BLaER1 treated with 17β-estradiol and CSF1 and Interleukin-3, amounts not matched to agents 10 nM and 100 nM (cell line): ENCODE measurements at regions not wholly inside any gene's neighbourhood (a gene's known extent, or its start where the extent isn't known, plus 50 kb on each side); places are given as distances from the start of the nearest gene placed in this dataset.
"Not testable (repeated sequence)": the region's sequence is repeated elsewhere in the genome, so short reads cannot be mapped to it uniquely, and the experiment has no call there.

Source experiments
- H3K27ac ChIP-seq, 11 experiments: shearing (Covaris generic); formaldehyde crosslinking; 2 replicates each; pipeline ENCODE4 v1.8.1; 2022
- H3K27me3 ChIP-seq, 11 experiments: shearing (Covaris generic); formaldehyde crosslinking; 2 replicates each; pipeline ENCODE4 v1.8.1; 2022
- H3K36me3 ChIP-seq, 11 experiments: shearing (Covaris generic); formaldehyde crosslinking; 2 replicates each; pipeline ENCODE4 v1.8.1; 2022
- H3K4me1 ChIP-seq, 10 experiments: shearing (Covaris generic); formaldehyde crosslinking; 2 replicates each; pipeline ENCODE4 v1.8.1; 2022
- H3K4me2 ChIP-seq, 11 experiments: shearing (Covaris generic); formaldehyde crosslinking; 2 replicates each; pipeline ENCODE4 v1.8.1; 2022
- H3K4me3 ChIP-seq, 10 experiments: shearing (Covaris generic); formaldehyde crosslinking; 2 replicates each; pipeline ENCODE4 v1.8.1; 2022
- H3K9ac ChIP-seq, 11 experiments: shearing (Covaris generic); formaldehyde crosslinking; 2 replicates each; pipeline ENCODE4 v1.8.1; 2022
- H3K9me3 ChIP-seq, 11 experiments: shearing (Covaris generic); formaldehyde crosslinking; replicated peaks in 1 of 11; 2 replicates each; pipeline ENCODE4 v1.8.1; 2022
- H4K20me1 ChIP-seq, 11 experiments: shearing (Covaris generic); formaldehyde crosslinking; 2 replicates each; pipeline ENCODE4 v1.8.1; 2022
- Cebpa-rat ChIP-seq, 11 experiments: shearing (Covaris generic); IDR thresholded peaks; 2 replicates each; pipeline ENCODE4 v1.8.1; 2022

- TF ChIP-seq Cebpa-rat (IDR thresholded peaks at IDR 0.05) = no peak
- H4K20me1 ChIP-seq = no peaks in the 10 kb centered on the region
- no peaks in the 10 kb centered on the region for H3K9me3 ChIP-seq
- no peaks in the 10 kb centered on the region for H3K27me3 ChIP-seq
- H3K4me1 ChIP-seq = no peaks in the 10 kb centered on the region
- no peak overlapping the region for H3K27ac ChIP-seq
- H3K4me3 ChIP-seq = no peak overlapping the region
- no peaks in the 10 kb centered on the region for H3K36me3 ChIP-seq
- H3K4me2 ChIP-seq = no peak overlapping the region
- no peak overlapping the region for H3K9ac ChIP-seq
Observed at GRCh38 chr6:86030875-86031274, 388.2 kb upstream of the SYNCRIP start.

- Histone ChIP-seq H3K9ac (no peak overlapping the region), H3K27ac (no peak overlapping the region), H3K4me3 (no peak overlapping the region), H3K4me1 (no peaks in the 10 kb centered on the region), H3K4me2 (no peak overlapping the region), H3K36me3 (no peaks in the 10 kb centered on the region), H3K27me3 (no peaks in the 10 kb centered on the region), H4K20me1 (no peaks in the 10 kb centered on the region), H3K9me3 (no peaks in the 10 kb centered on the region)
- no peak for TF ChIP-seq Cebpa-rat (IDR thresholded peaks at IDR 0.05)
Observed at GRCh38 chr6:86028776-86029175, 386.1 kb upstream of the SYNCRIP start.

GRCh38 chr6:86026890-86027289 lies 384.2 kb upstream of the SYNCRIP start:
- H3K4me1 ChIP-seq, H3K9ac ChIP-seq, H3K4me2 ChIP-seq, H3K27me3 ChIP-seq, H3K4me3 ChIP-seq, H3K36me3 ChIP-seq, H3K9me3 ChIP-seq, H3K27ac ChIP-seq, H4K20me1 ChIP-seq: not testable (repeated sequence)

GRCh38 chr6:86017236-86017635 lies 374.6 kb upstream of the SYNCRIP start:
- H3K36me3 ChIP-seq = no peaks in the 10 kb centered on the region
- no peaks in the 10 kb centered on the region for H4K20me1 ChIP-seq
- no peak overlapping the region for H3K27ac ChIP-seq
- H3K4me3 ChIP-seq = no peak overlapping the region
- no peaks in the 10 kb centered on the region for H3K27me3 ChIP-seq
- TF ChIP-seq Cebpa-rat (IDR thresholded peaks at IDR 0.05) = no peak
- H3K9ac ChIP-seq = no peak overlapping the region
- H3K9me3 ChIP-seq = no peaks in the 10 kb centered on the region
- no peaks in the 10 kb centered on the region for H3K4me1 ChIP-seq
- no peak overlapping the region for H3K4me2 ChIP-seq

GRCh38 chr6:86016567-86016966 lies 373.9 kb upstream of the SYNCRIP start:
- TF ChIP-seq Cebpa-rat (IDR thresholded peaks at IDR 0.05) = no peak
- H3K9me3 ChIP-seq = no peaks in the 10 kb centered on the region
- H4K20me1 ChIP-seq = no peaks in the 10 kb centered on the region
- no peak overlapping the region for H3K4me2 ChIP-seq
- no peaks in the 10 kb centered on the region for H3K4me1 ChIP-seq
- no peak overlapping the region for H3K4me3 ChIP-seq
- no peaks in the 10 kb centered on the region for H3K27me3 ChIP-seq
- no peak overlapping the region for H3K9ac ChIP-seq
- H3K27ac ChIP-seq = no peak overlapping the region
- no peaks in the 10 kb centered on the region for H3K36me3 ChIP-seq

GRCh38 chr6:86016077-86016476 lies 373.4 kb upstream of the SYNCRIP start:
- no peak overlapping the region for H3K27ac ChIP-seq
- no peak overlapping the region for H3K9ac ChIP-seq
- no peaks in the 10 kb centered on the region for H3K27me3 ChIP-seq
- H3K4me1 ChIP-seq = no peaks in the 10 kb centered on the region
- TF ChIP-seq Cebpa-rat (IDR thresholded peaks at IDR 0.05) = no peak
- H4K20me1 ChIP-seq = no peaks in the 10 kb centered on the region
- no peak overlapping the region for H3K4me3 ChIP-seq
- H3K36me3 ChIP-seq = no peaks in the 10 kb centered on the region
- H3K4me2 ChIP-seq = no peak overlapping the region
- H3K9me3 ChIP-seq = no peaks in the 10 kb centered on the region

GRCh38 chr6:86012991-86013390 lies 370.3 kb upstream of the SYNCRIP start:
- not testable (repeated sequence) for H3K27ac ChIP-seq, H3K4me2 ChIP-seq, H3K9ac ChIP-seq, H4K20me1 ChIP-seq, H3K4me1 ChIP-seq, H3K27me3 ChIP-seq, H3K4me3 ChIP-seq, H3K36me3 ChIP-seq, H3K9me3 ChIP-seq

- H3K9ac ChIP-seq = no peak overlapping the region
Observed at GRCh38 chr6:86010915-86011786, 368.5 kb upstream of the SYNCRIP start.

GRCh38 chr6:85997206-85997605 lies 354.5 kb upstream of the SYNCRIP start:
- H4K20me1 ChIP-seq = no peaks in the 10 kb centered on the region
- no peak overlapping the region for H3K4me3 ChIP-seq
- H3K27ac ChIP-seq = no peak overlapping the region
- no peak overlapping the region for H3K4me2 ChIP-seq
- no peak overlapping the region for H3K9ac ChIP-seq
- no peaks in the 10 kb centered on the region for H3K9me3 ChIP-seq
- no peaks in the 10 kb centered on the region for H3K36me3 ChIP-seq
- H3K27me3 ChIP-seq = no peaks in the 10 kb centered on the region
- H3K4me1 ChIP-seq = no peaks in the 10 kb centered on the region
- TF ChIP-seq Cebpa-rat (IDR thresholded peaks at IDR 0.05) = no peak

More at GRCh38 chr6:86010915-86011786, 368.5 kb upstream of the SYNCRIP start:
- no peak for TF ChIP-seq Cebpa-rat (IDR thresholded peaks at IDR 0.05)
- H3K4me2 ChIP-seq = no peak overlapping the region
- H3K4me1 ChIP-seq = no peaks in the 10 kb centered on the region
- H3K36me3 ChIP-seq = no peaks in the 10 kb centered on the region
- H3K27ac ChIP-seq = no peak overlapping the region
- H3K4me3 ChIP-seq = no peak overlapping the region
- H4K20me1 ChIP-seq = no peaks in the 10 kb centered on the region
- no peaks in the 10 kb centered on the region for H3K27me3 ChIP-seq
- H3K9me3 ChIP-seq = no peaks in the 10 kb centered on the region

- no peak overlapping the region for H3K4me3 ChIP-seq
- TF ChIP-seq Cebpa-rat (IDR thresholded peaks at IDR 0.05) = no peak
- H3K4me2 ChIP-seq = no peak overlapping the region
- no peaks in the 10 kb centered on the region for H3K9me3 ChIP-seq
- no peak overlapping the region for H3K9ac ChIP-seq
- H4K20me1 ChIP-seq = no peaks in the 10 kb centered on the region
- H3K27me3 ChIP-seq = no peaks in the 10 kb centered on the region
- no peaks in the 10 kb centered on the region for H3K36me3 ChIP-seq
- H3K27ac ChIP-seq = no peak overlapping the region
- no peaks in the 10 kb centered on the region for H3K4me1 ChIP-seq
Observed at GRCh38 chr6:85996034-85996375, 353.3 kb upstream of the SYNCRIP start.
